ENCODE measurements at regions not wholly inside any gene's neighbourhood (a gene's known extent, or its start where the extent isn't known, plus 50 kb on each side); places are given as distances from the start of the nearest gene placed in this dataset.

DNA sequence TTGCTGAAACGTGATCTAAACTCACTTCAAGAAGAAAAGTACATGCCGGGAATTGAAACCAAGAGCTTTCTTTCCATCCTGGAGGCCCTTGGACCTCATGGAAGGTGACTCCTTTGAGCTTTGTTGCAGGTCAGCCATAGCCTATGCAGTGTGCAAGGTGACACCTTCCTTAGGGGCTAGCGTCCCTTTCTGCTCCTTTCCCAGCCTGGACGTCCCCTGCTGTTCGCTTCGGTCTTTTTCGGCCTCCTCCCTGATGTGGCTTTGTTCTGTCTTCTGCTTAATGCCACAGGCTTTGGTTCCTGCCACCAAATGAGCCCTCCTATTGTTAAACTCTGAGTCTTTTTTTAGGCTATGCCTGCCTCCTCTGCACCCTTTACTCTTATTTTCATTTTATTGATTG is 308.8 kb downstream of the BRINP2 start:
- TF ChIP-seq, protein P1, sequence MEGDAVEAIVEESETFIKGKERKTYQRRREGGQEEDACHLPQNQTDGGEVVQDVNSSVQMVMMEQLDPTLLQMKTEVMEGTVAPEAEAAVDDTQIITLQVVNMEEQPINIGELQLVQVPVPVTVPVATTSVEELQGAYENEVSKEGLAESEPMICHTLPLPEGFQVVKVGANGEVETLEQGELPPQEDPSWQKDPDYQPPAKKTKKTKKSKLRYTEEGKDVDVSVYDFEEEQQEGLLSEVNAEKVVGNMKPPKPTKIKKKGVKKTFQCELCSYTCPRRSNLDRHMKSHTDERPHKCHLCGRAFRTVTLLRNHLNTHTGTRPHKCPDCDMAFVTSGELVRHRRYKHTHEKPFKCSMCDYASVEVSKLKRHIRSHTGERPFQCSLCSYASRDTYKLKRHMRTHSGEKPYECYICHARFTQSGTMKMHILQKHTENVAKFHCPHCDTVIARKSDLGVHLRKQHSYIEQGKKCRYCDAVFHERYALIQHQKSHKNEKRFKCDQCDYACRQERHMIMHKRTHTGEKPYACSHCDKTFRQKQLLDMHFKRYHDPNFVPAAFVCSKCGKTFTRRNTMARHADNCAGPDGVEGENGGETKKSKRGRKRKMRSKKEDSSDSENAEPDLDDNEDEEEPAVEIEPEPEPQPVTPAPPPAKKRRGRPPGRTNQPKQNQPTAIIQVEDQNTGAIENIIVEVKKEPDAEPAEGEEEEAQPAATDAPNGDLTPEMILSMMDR (IDR thresholded peaks at IDR 0.05; ENCODE audit: insufficient read depth, low read length): no peak
- TF ChIP-seq SPI1 (IDR thresholded peaks at IDR 0.05; ENCODE audit: borderline replicate concordance, low read depth) (no peak), POLR2AphosphoS5 (IDR thresholded peaks at IDR 0.05; ENCODE audit: low read depth) (no peak)
- TF ChIP-seq, protein P2, sequence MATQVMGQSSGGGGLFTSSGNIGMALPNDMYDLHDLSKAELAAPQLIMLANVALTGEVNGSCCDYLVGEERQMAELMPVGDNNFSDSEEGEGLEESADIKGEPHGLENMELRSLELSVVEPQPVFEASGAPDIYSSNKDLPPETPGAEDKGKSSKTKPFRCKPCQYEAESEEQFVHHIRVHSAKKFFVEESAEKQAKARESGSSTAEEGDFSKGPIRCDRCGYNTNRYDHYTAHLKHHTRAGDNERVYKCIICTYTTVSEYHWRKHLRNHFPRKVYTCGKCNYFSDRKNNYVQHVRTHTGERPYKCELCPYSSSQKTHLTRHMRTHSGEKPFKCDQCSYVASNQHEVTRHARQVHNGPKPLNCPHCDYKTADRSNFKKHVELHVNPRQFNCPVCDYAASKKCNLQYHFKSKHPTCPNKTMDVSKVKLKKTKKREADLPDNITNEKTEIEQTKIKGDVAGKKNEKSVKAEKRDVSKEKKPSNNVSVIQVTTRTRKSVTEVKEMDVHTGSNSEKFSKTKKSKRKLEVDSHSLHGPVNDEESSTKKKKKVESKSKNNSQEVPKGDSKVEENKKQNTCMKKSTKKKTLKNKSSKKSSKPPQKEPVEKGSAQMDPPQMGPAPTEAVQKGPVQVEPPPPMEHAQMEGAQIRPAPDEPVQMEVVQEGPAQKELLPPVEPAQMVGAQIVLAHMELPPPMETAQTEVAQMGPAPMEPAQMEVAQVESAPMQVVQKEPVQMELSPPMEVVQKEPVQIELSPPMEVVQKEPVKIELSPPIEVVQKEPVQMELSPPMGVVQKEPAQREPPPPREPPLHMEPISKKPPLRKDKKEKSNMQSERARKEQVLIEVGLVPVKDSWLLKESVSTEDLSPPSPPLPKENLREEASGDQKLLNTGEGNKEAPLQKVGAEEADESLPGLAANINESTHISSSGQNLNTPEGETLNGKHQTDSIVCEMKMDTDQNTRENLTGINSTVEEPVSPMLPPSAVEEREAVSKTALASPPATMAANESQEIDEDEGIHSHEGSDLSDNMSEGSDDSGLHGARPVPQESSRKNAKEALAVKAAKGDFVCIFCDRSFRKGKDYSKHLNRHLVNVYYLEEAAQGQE (IDR thresholded peaks at IDR 0.05; ENCODE audit: insufficient replicate concordance, low read depth): no peak
